PC-3 (cell line): ENCODE measurements at regions not wholly inside any gene's neighbourhood (a gene's known extent, or its start where the extent isn't known, plus 50 kb on each side); places are given as distances from the start of the nearest gene placed in this dataset.

Experiments used
- EZH2 ChIP-seq: fragments of 300-600 bp; sonication (generic); IDR thresholded peaks from one replicate; pipeline ENCODE4 v1.6.1; 2017; ENCODE audit warnings: antibody characterized with exemption, mild to moderate bottlenecking, low read length; ENCODE audit not compliant: unreplicated experiment
- TF ChIP-seq, protein P1 (sequence below): fragments of 300-600 bp; sonication (generic); conservative IDR thresholded peaks from 2 replicates; pipeline ENCODE4 v1.5.1; 2017; ENCODE audit warnings: antibody characterized with exemption, low read depth, mild to moderate bottlenecking, low read length

DNA sequence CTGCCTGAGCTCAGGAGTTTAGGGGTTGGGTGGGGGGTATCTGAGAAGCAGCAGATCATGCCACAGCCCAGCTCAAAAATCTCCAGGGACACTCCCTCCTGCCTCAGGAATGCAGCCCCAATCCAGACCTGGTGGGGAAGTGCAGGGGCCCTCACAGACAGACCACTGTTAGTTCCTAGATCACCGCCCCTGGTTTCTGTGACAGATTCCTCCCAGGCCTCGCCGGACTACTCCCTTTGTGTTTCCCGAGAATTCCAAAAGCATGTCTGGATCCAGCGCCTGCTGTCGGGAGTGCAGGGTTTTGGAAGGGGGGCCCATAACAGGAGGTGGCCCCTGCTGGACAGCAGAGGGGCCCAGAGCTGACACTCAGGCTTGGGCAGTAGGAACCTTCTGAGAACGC is 74.5 kb downstream of the CTSL start:
- TF ChIP-seq, protein P1, sequence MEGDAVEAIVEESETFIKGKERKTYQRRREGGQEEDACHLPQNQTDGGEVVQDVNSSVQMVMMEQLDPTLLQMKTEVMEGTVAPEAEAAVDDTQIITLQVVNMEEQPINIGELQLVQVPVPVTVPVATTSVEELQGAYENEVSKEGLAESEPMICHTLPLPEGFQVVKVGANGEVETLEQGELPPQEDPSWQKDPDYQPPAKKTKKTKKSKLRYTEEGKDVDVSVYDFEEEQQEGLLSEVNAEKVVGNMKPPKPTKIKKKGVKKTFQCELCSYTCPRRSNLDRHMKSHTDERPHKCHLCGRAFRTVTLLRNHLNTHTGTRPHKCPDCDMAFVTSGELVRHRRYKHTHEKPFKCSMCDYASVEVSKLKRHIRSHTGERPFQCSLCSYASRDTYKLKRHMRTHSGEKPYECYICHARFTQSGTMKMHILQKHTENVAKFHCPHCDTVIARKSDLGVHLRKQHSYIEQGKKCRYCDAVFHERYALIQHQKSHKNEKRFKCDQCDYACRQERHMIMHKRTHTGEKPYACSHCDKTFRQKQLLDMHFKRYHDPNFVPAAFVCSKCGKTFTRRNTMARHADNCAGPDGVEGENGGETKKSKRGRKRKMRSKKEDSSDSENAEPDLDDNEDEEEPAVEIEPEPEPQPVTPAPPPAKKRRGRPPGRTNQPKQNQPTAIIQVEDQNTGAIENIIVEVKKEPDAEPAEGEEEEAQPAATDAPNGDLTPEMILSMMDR = no peak
- TF ChIP-seq EZH2 = no peak
